Body of pancreas (tissue), 4 donors: ENCODE measurements at regions not wholly inside any gene's neighbourhood (a gene's known extent, or its start where the extent isn't known, plus 50 kb on each side); places are given as distances from the start of the nearest gene placed in this dataset.

ENCODE experiments used
- POLR2A ChIP-seq, 3 donors: fragments of 450-650 bp; IDR thresholded peaks; one replicate each; pipeline ENCODE4 v1.6.1; 2016; ENCODE audit warnings: antibody characterized with exemption in 3 of 3, mild to moderate bottlenecking in 2 of 3
- TF ChIP-seq, protein P1 (sequence below), 7 experiments: fragments of 450-650 bp in 4 of 7; fragments of 200-600 bp in 3 of 7; sonication (generic) in 3 of 7; IDR thresholded peaks; one replicate each; pipeline ENCODE4 v1.5.1; 2016 to 2019; ENCODE audit warnings: antibody characterized with exemption in 7 of 7

DNA sequence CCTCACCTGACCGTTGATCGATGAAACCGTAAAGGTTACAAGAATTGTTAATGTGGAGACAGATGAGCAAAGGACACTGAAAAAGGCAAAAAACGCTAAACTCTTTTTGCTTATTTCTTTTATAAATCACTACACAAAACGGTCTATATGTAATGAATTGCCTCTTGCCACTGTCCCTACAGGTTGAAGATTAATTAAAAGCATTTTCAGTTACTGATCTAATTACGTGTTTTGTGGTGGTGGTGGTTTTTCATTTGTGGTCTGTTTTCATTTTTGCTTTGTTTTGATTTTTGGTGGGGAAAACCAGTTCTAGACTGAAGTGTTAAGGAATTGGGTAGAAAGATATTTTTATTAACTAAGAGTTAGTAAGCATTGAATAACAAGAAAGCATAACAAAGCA lies 299.2 kb upstream of the LRRN1 start:
- TF ChIP-seq, protein P1, sequence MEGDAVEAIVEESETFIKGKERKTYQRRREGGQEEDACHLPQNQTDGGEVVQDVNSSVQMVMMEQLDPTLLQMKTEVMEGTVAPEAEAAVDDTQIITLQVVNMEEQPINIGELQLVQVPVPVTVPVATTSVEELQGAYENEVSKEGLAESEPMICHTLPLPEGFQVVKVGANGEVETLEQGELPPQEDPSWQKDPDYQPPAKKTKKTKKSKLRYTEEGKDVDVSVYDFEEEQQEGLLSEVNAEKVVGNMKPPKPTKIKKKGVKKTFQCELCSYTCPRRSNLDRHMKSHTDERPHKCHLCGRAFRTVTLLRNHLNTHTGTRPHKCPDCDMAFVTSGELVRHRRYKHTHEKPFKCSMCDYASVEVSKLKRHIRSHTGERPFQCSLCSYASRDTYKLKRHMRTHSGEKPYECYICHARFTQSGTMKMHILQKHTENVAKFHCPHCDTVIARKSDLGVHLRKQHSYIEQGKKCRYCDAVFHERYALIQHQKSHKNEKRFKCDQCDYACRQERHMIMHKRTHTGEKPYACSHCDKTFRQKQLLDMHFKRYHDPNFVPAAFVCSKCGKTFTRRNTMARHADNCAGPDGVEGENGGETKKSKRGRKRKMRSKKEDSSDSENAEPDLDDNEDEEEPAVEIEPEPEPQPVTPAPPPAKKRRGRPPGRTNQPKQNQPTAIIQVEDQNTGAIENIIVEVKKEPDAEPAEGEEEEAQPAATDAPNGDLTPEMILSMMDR (IDR thresholded peaks at IDR 0.05) = no peak
- TF ChIP-seq POLR2A (IDR thresholded peaks at IDR 0.05) = no peak
